Common myeloid progenitor, CD34-positive (primary cell): ENCODE measurements at regions not wholly inside any gene's neighbourhood (a gene's known extent, or its start where the extent isn't known, plus 50 kb on each side); places are given as distances from the start of the nearest gene placed in this dataset.

Source experiments
- CTCF ChIA-PET: fragments of 350-600 bp; sonication (Branson Sonifier 250); formaldehyde crosslinking; loops from one replicate; lab custom pipeline; 2021; ENCODE audit warnings: antibody characterized with exemption; lab: Charles Lee
- POLR2A ChIA-PET: fragments of 350-600 bp; sonication (Branson Sonifier 250); formaldehyde crosslinking; loops from one replicate; lab custom pipeline; 2021; ENCODE audit warnings: antibody characterized with exemption; lab: Charles Lee
- DNase-seq, 3 donors: peaks; one replicate each; pipeline versions ENCODE4 v3.0.0 to v3.0.0-alpha.2; 2013
- H3K27ac ChIP-seq, 2 experiments: 1 replicate in 1 of 2; 2 replicates in 1 of 2; pipeline ENCODE4 v1.7.0; 2013; ENCODE audit warnings: inconsistent platforms in 2 of 2, low read length in 2 of 2, mild to moderate bottlenecking in 2 of 2, low read depth in 1 of 2, moderate library complexity in 1 of 2; ENCODE audit not compliant: severe bottlenecking in 2 of 2, insufficient read depth in 1 of 2, poor library complexity in 1 of 2
- H3K27me3 ChIP-seq, 5 experiments: replicated peaks in 2 of 5; 1 replicate in 3 of 5; 2 replicates in 2 of 5; pipeline versions ENCODE4 v1.6.1 to v1.7.0; 2013; ENCODE audit warnings: low read length in 4 of 5, mild to moderate bottlenecking in 2 of 5, moderate library complexity in 2 of 5, inconsistent platforms in 1 of 5; ENCODE audit not compliant: insufficient read depth in 5 of 5, control insufficient read depth in 4 of 5
- H3K36me3 ChIP-seq, 4 experiments: 1 replicate in 2 of 4; 2 replicates in 2 of 4; pipeline versions ENCODE4 v1.6.1 to v1.7.0; 2013; ENCODE audit warnings: low read length in 3 of 4, control low read depth in 1 of 4, mild to moderate bottlenecking in 1 of 4; ENCODE audit not compliant: control insufficient read depth in 4 of 4, insufficient read depth in 4 of 4
- H3K4me1 ChIP-seq, 4 experiments: 1 replicate in 3 of 4; 2 replicates in 1 of 4; pipeline versions ENCODE4 v1.6.1 to v1.7.1; 2013; ENCODE audit warnings: low read length in 3 of 4, mild to moderate bottlenecking in 3 of 4, control low read depth in 1 of 4, inconsistent platforms in 1 of 4, moderate library complexity in 1 of 4; ENCODE audit not compliant: control insufficient read depth in 4 of 4, insufficient read depth in 4 of 4; ENCODE audit errors: control extremely low read depth in 1 of 4
- H3K4me3 ChIP-seq, 7 experiments: 1 replicate in 4 of 7; 2 replicates in 3 of 7; pipeline versions ENCODE4 v1.5.1 to v1.7.0; 2013; ENCODE audit warnings: mild to moderate bottlenecking in 7 of 7, low read length in 6 of 7, moderate library complexity in 6 of 7, inconsistent platforms in 2 of 7, low read depth in 2 of 7, control low read depth in 1 of 7; ENCODE audit not compliant: insufficient read depth in 4 of 7, control insufficient read depth in 1 of 7; ENCODE audit errors: extremely low read depth in 1 of 7
- H3K9me3 ChIP-seq, 5 experiments: 1 replicate in 4 of 5; 2 replicates in 1 of 5; pipeline versions ENCODE4 v1.6.1 to v1.7.1; 2013; ENCODE audit warnings: low read length in 4 of 5, mild to moderate bottlenecking in 2 of 5, inconsistent platforms in 1 of 5, low read depth in 1 of 5, moderate library complexity in 1 of 5; ENCODE audit not compliant: control insufficient read depth in 4 of 5, insufficient read depth in 2 of 5; ENCODE audit errors: control extremely low read depth in 1 of 5
- WGBS: methylation state at CpG from one replicate; pipeline ENCODE4 v1.1.5; 2013; ENCODE audit not compliant: insufficient coverage; 5-methylcytosine and 5-hydroxymethylcytosine counted together

DNA sequence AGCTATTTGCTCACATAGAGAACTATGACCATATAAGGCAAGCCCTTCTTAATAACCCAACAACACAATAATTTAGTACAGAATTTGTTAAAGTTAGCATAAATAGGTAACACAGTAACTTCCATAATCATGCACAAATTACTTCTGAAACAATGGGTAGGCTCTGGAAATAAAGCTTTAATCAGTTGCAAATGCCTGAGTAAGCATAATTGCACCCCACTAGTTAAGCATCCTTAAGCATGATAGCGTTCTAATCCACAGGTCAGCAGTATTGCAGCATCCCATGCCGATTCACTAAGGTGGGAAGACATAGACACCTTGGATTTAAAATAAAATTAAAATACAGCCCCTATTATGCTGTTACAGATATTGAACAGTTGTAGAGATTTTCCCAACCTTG, 161.7 kb downstream of the DHX15 start:
- Histone ChIP-seq H3K36me3 (no peaks in the 10 kb centered on the region), H3K9me3 (no peaks in the 10 kb centered on the region), H3K27ac (no peak overlapping the region), H3K4me1 (peaks cover 0 to 2% (median 0%) of the 10 kb centered on the region in 4 experiments), H3K27me3 (peaks cover 0 to 3% (median 0%) of the 10 kb centered on the region in 5 experiments), H3K4me3 (no peak overlapping the region)
- POLR2A ChIA-PET = no interaction called here
- DNase-seq = no peak
- WGBS = no CpG with 5 or more reads among the region's 2 CpGs
- CTCF ChIA-PET = no interaction called here

GRCh38 chr4:24419181-24420034, 164.9 kb downstream of the DHX15 start:
- DNase-seq = peak; percentile 38 to 65 (median 61)
- ChIA-PET CTCF (interaction anchor here (0.5 to 2.5 kb wide), 3 partner anchors 10 to 641 kb away, joined by 3 to 10 read pairs (median 6); no protein-coding TSS in a partner anchor), POLR2A (no interaction called here)
- WGBS = 8% methylated on average over 5 of the region's 8 CpGs
- Histone ChIP-seq H3K9me3 (no peaks in the 10 kb centered on the region), H3K4me1 (peaks cover 0 to 2% (median 0%) of the 10 kb centered on the region in 4 experiments), H3K27ac (no peak overlapping the region), H3K27me3 (peaks cover 0 to 7% (median 1%) of the 10 kb centered on the region in 5 experiments), H3K4me3 (no peak overlapping the region), H3K36me3 (no peaks in the 10 kb centered on the region)

DNA sequence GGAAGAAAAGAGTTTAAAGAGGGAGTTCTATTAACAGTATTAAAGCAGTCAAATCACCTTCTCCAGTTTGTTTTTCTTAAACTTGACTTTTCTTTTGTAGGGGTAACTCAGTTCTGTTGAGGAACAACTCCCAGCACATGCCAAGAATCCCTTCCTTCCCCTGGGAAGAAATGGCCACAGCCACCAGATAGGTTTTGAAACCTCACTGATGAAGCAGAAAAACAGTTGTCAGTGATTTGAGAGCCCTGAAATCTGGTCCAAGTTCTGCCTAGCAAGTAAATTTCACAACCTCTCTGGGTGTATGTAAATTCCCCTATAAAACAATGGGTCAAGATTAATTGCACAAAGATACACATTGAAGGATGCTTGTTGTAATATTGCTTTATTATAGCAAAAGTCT, 167.1 kb downstream of the DHX15 start:
- no peaks in the 10 kb centered on the region for H3K9me3 ChIP-seq
- CTCF ChIA-PET = interaction anchor here (2.1 kb wide), 1 partner anchor 17 kb away, joined by 6 read pairs; no protein-coding TSS in a partner anchor
- no peak for DNase-seq
- no peak overlapping the region for H3K4me3 ChIP-seq
- peaks cover 0 to 2% (median 0%) of the 10 kb centered on the region in 4 experiments for H3K4me1 ChIP-seq
- POLR2A ChIA-PET = no interaction called here
- no peak overlapping the region for H3K27ac ChIP-seq
- no peaks in the 10 kb centered on the region for H3K36me3 ChIP-seq
- peaks cover 0 to 24% (median 9%) of the 10 kb centered on the region in 5 experiments for H3K27me3 ChIP-seq

DNA sequence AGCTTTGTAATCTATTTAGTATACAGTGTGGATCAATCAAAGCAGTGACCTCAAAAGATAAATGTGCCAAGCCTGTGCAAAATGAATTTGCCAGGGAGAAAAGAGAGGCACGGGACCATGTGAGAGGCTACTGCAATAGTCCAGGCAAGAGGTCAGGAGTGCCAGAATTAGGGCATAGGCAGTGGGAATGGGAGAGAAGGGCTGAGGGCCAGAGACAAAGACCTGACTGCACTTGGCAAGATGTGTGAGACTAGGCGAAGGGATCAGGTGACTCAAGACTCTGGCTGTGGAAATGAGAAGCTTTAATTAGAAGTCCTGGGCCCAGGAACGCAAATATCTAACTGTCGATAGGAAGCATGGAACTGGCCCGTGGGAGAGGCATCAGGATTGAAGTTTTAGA, 168.1 kb downstream of the DHX15 start:
- no peak for DNase-seq
- CTCF ChIA-PET = no interaction called here
- Histone ChIP-seq H3K36me3 (no peaks in the 10 kb centered on the region), H3K4me1 (peaks cover 0 to 2% (median 0%) of the 10 kb centered on the region in 4 experiments), H3K4me3 (no peak overlapping the region), H3K9me3 (no peaks in the 10 kb centered on the region), H3K27ac (no peak overlapping the region), H3K27me3 (peaks cover 1 to 24% (median 9%) of the 10 kb centered on the region in 5 experiments)
- WGBS = 96% methylated on average over 5 of the region's 5 CpGs
- POLR2A ChIA-PET = no interaction called here

DNA sequence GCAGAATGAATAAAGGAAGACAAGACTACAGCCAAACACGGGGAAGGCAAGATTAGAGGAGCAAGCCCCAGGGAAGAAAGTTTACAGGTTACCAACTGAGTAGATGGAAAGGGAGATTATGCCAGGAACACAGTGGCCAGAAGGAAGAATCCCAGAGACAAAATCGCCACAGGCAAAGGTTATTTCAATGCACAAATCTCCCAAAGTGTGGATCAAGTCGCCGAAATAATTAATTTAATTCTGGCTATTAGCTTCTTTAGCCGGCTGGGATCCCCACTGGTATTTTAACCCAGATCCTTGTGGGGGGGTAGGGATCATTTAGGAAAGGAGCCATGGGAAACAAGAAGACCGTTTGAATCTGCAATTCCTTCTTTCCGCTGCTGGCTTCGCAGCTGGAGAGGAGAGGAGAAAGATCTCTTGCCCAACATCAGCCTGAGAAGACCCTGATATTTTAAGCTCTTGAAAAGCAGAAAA, 171.0 kb downstream of the DHX15 start:
- Histone ChIP-seq H3K4me1 (no peaks in the 10 kb centered on the region), H3K9me3 (no peaks in the 10 kb centered on the region), H3K4me3 (no peak overlapping the region), H3K27me3 (peaks cover 1 to 26% (median 12%) of the 10 kb centered on the region in 5 experiments), H3K36me3 (no peaks in the 10 kb centered on the region), H3K27ac (no peak overlapping the region)
- ChIA-PET CTCF (no interaction called here), POLR2A (no interaction called here)
- WGBS = 40% methylated on average over 8 of the region's 8 CpGs
- no peak for DNase-seq

DNA sequence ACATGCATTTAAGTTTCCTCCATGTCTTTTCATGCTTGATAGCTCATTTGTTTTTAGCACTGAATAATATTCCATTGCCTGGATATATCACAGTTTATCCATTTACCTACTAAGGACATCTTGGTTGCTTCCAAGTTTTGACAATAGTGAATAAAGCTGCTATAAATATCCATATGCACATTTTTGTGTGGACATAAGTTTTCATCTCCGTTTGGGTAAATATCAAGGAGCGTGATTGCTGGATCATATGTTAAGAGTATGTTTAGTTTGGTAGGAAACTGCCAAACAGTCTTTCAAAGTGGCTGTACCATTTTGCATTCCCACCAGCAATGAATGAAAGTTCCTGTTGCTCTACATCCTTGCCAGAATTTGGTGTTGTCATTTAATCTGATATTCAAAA, 172.5 kb downstream of the DHX15 start:
- no peaks in the 10 kb centered on the region for H3K9me3 ChIP-seq
- H3K36me3 ChIP-seq = no peaks in the 10 kb centered on the region
- ChIA-PET CTCF (no interaction called here), POLR2A (no interaction called here)
- 100% methylated on average over 2 of the region's 2 CpGs for WGBS
- no peak for DNase-seq
- no peak overlapping the region for H3K4me3 ChIP-seq
- H3K27me3 ChIP-seq = peaks cover 3 to 24% (median 12%) of the 10 kb centered on the region in 5 experiments
- no peak overlapping the region for H3K27ac ChIP-seq
- H3K4me1 ChIP-seq = no peaks in the 10 kb centered on the region

GRCh38 chr4:24411299-24411698, 173.1 kb downstream of the DHX15 start:
- Histone ChIP-seq H3K27ac (no peak overlapping the region), H3K27me3 (peaks cover 2 to 25% (median 12%) of the 10 kb centered on the region in 5 experiments), H3K9me3 (no peaks in the 10 kb centered on the region), H3K36me3 (no peaks in the 10 kb centered on the region), H3K4me3 (no peak overlapping the region), H3K4me1 (no peaks in the 10 kb centered on the region)
- CTCF ChIA-PET = no interaction called here
- WGBS = 94% methylated on average over 2 of the region's 2 CpGs
- no peak for DNase-seq
- POLR2A ChIA-PET = no interaction called here
